HG02571 (cell line): ENCODE measurements at regions not wholly inside any gene's neighbourhood (a gene's known extent, or its start where the extent isn't known, plus 50 kb on each side); places are given as distances from the start of the nearest gene placed in this dataset.
"Not testable (repeated sequence)": the region's sequence is repeated elsewhere in the genome, so short reads cannot be mapped to it uniquely, and the experiment has no call there.

ENCODE experiments used
- ATAC-seq: cut with Tn5 transposase; IDR thresholded peaks from one replicate; pipeline ENCODE4 v1.9.1; 2021; ENCODE audit warnings: mild to moderate bottlenecking, moderate library complexity; ENCODE audit not compliant: unreplicated experiment

- ATAC-seq: no peak
Observed at GRCh38 chr13:63274772-63275171, 1859.1 kb upstream of the PCDH20 start.

GRCh38 chr13:63249411-63250187 is 1834.0 kb upstream of the PCDH20 start:
- ATAC-seq: no peak

- ATAC-seq: not testable (repeated sequence)
Observed at GRCh38 chr13:63236667-63237396, 1821.2 kb upstream of the PCDH20 start.

DNA sequence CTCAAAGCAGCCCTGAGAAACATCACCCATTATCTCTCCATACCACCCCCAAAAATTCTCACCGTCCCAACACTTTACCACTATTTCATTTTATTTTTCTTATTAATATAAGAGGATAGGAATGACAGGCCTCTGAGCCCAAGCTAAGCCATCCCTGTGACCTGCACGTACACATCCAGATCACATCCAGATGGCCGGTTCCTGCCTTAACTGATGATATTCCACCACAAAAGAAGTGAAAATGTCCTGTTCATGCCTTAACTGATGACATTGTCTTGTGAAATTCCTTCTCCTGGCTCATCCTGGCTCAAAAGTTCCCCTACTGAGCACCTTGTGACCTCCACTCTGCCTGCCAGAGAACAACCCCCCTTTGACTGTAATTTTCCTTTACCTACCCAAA is 1802.9 kb upstream of the PCDH20 start:
- not testable (repeated sequence) for ATAC-seq

- no peak for ATAC-seq
Observed at GRCh38 chr13:63209330-63210017, 1793.8 kb upstream of the PCDH20 start.

GRCh38 chr13:63208826-63209225 is 1793.2 kb upstream of the PCDH20 start:
- ATAC-seq: no peak

- no peak for ATAC-seq
Observed at GRCh38 chr13:63206461-63206860, 1790.8 kb upstream of the PCDH20 start.

DNA sequence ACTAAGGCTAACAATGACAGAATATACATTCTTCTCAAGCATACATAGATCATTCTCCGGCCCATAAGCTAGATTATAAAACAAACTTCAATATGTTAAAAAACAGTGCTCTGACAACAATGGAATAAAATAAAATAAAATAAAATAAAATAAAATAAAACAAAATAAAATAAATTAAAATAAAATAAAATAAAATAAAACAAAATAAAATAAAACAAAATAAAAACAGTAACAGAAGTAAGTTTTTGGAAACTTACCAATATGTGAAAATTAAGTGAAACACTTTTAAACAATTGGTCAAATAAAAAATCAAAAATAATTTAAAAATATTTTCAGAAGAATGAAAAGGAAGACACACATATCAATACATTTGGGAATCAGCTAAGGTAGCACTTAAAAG is 1785.8 kb upstream of the PCDH20 start:
- no peak for ATAC-seq

DNA sequence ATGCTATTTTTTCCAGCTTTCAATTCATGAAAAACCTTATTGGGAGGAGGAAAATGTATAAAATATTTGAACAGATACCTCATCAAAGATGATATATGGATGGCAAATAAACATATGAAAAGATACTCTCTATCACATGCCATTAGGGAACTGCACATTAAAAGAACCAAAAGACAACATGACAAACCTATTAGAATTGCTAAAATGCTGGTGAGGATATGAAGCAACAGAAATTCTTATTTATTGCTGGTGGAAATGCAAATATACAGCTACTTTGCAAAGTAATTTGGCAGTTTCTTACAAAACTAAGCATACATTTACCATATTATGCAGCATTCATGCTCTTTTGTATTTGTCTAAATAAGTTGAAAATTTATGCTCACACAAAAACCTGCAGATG is 1783.9 kb upstream of the PCDH20 start:
- no peak for ATAC-seq

DNA sequence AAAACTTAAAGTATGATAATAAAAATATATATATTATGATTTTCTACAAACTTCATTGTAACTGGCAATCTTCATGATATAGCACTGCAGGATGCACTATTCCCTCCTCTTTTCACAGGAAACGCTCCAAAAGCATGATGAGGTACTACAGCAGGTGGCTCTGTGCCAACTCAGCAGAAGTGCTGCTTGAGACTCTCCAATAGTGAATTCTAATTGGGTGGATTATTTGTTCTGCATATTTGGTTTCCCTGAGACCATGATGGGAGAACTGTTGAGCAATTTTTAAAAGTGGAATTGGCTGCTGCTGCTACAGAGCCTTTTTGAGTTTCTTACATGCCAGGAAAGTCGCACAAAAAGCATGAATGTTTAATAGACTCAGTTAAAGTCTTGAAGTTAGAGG is 1782.4 kb upstream of the PCDH20 start:
- ATAC-seq: no peak

GRCh38 chr13:63195726-63196125 is 1780.1 kb upstream of the PCDH20 start:
- no peak for ATAC-seq

DNA sequence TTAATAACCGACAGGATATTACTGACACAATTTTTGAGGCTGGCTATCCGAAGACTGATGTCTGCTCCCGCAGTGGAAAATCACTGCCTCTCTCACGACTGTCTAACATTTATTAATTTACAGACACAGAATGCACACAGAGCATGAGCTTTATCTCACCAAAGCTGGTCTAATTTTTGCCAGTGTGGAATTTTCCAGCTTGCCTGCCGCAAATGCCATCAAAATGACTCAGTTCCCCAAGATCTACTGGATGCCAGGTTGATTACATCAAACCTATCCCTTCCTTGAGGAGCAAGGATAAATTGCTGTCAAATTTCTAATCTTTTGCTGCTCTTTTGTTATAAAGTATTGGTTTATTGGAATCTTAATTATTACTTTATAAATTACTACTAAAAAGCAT is 1775.1 kb upstream of the PCDH20 start:
- no peak for ATAC-seq

- no peak for ATAC-seq
Observed at GRCh38 chr13:63190219-63190618, 1774.6 kb upstream of the PCDH20 start.

- no peak for ATAC-seq
Observed at GRCh38 chr13:63189712-63190111, 1774.1 kb upstream of the PCDH20 start.

- ATAC-seq: no peak
Observed at GRCh38 chr13:63184693-63185092, 1769.0 kb upstream of the PCDH20 start.

DNA sequence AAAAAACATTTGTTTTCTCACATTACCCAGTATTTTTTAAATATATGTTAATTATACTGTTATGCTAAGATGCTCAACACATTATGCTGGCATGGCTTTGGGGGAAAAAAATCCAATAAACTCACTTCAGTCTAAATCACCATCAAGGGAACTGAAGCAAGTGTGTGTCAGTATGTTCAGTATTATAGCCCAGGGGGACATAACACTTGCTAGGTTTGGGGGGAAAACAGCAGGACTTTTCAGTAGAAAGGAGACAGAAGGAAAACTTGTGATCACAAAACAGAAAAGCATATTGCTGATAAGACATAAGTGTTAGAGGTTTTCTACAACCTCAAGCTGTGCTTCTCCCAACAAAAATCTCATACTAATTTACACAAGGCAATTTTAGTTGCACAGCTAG is 1759.9 kb upstream of the PCDH20 start:
- no peak for ATAC-seq

GRCh38 chr13:63167699-63168337 is 1752.2 kb upstream of the PCDH20 start:
- ATAC-seq: no peak

- ATAC-seq: no peak
Observed at GRCh38 chr13:63166345-63166744, 1750.7 kb upstream of the PCDH20 start.

DNA sequence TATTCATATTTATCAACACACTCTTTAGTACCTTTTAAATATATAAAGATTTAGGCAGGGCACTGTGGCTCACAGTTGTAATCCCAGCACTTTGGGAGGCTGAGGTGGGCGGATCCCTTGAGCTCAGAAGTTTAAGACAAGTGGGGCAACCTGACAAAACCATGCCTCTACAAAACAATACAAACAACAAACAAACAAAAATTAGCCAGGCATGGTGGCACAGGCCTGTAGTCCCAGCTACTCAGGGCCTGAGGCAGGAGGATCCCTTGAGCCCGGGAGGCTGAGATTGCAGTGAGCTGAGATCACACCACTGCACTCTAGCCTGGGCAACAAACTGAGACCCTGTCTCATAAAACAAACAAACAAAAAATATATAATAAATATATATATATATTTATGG is 1748.3 kb upstream of the PCDH20 start:
- ATAC-seq: no peak

GRCh38 chr13:63161219-63161618 is 1745.6 kb upstream of the PCDH20 start:
- no peak for ATAC-seq

DNA sequence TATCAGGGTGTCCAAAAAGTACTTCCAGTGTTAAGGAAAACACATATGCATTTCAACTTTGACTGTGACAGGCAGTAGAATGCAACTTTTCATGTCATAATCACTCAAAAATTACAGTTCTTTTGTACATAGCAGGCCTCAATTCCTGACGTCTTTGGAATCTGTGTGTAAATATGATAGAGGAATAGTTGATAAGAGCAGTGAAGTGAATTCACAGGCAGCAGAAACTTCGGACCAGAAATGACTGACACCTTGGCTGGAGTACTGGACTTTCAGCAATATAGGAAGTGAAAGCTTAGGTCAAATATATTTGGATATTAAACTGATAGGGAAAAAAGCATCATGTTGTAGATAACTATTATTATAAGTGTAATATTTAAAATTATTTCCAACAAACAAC is 1741.2 kb upstream of the PCDH20 start:
- ATAC-seq: no peak
